Endothelial cell of umbilical vein (primary cell): ENCODE measurements at regions not wholly inside any gene's neighbourhood (a gene's known extent, or its start where the extent isn't known, plus 50 kb on each side); places are given as distances from the start of the nearest gene placed in this dataset.

Experiments used
- BruUV-seq: library from RNA; stranded (reverse); fragments of 400-500 nt; replicated peaks from 2 replicates; lab custom pipeline; 2021; lab: Mats Ljungman, UMichigan
- CTCF ChIA-PET: fragments of 300-600, 350-600 bp; sonication (Branson Sonifier 250); formaldehyde crosslinking; loops from one replicate; lab custom pipeline; 2021; ENCODE audit warnings: antibody characterized with exemption, inconsistent platforms; lab: Charles Lee
- POLR2A ChIA-PET: fragments of 300-600, 350-600 bp; sonication (Branson Sonifier 250); formaldehyde crosslinking; loops from one replicate; lab custom pipeline; 2021; ENCODE audit warnings: antibody characterized with exemption, inconsistent platforms; lab: Charles Lee
- DNase-seq: peaks from one replicate; pipeline ENCODE4 v3.0.0-alpha.2; 2011; ENCODE audit warnings: low read depth, low spot score
- FAIRE-seq: peaks from 2 replicates; lab custom pipeline; 2011; peaks lifted over from hg19 to GRCh38; lab: Jason Lieb, UNC
- H2AFZ ChIP-seq: 2 replicates; pipeline ENCODE4 v1.6.0; 2012; ENCODE audit warnings: low read depth, low read length, control low read depth, inconsistent platforms
- H3K27ac ChIP-seq: 2 replicates; pipeline ENCODE4 v1.5.1; 2011; ENCODE audit warnings: low read depth, mild to moderate bottlenecking, control low read depth, low read length, moderate library complexity; ENCODE audit not compliant: insufficient read depth
- H3K27me3 ChIP-seq, 2 experiments: 2 replicates each; pipeline versions ENCODE4 v1.6.0 to v1.6.1; 2011; ENCODE audit warnings: low read length in 2 of 2, mixed read lengths in 1 of 2; ENCODE audit not compliant: control insufficient read depth in 2 of 2, insufficient read depth in 2 of 2
- H3K36me3 ChIP-seq, 2 experiments: 2 replicates in 1 of 2; 3 replicates in 1 of 2; pipeline ENCODE4 v1.5.1; 2011; ENCODE audit warnings: low read length in 2 of 2, mild to moderate bottlenecking in 1 of 2, moderate library complexity in 1 of 2; ENCODE audit not compliant: control insufficient read depth in 2 of 2, insufficient read depth in 2 of 2; ENCODE audit errors: extremely low read depth in 1 of 2
- H3K4me1 ChIP-seq: 3 replicates; pipeline ENCODE4 v1.5.1; 2011; ENCODE audit warnings: mild to moderate bottlenecking, low read length; ENCODE audit not compliant: control insufficient read depth, insufficient read depth; ENCODE audit errors: extremely low read depth
- H3K4me2 ChIP-seq: 2 replicates; pipeline ENCODE4 v1.6.1; 2011; ENCODE audit warnings: low read length, control low read depth, mixed read lengths; ENCODE audit not compliant: insufficient read depth
- H3K4me3 ChIP-seq, 3 experiments: fragments of 200-600 bp in 1 of 3; sonication (generic), shearing (Covaris generic) in 1 of 3; replicated peaks in 1 of 3; 2 replicates each; pipeline ENCODE4 v1.5.1; 2011 to 2016; ENCODE audit warnings: control low read depth in 3 of 3, low read length in 3 of 3, mild to moderate bottlenecking in 2 of 3, inconsistent platforms in 1 of 3, low read depth in 1 of 3, moderate library complexity in 1 of 3; ENCODE audit not compliant: insufficient read depth in 1 of 3
- H3K79me2 ChIP-seq: 2 replicates; pipeline ENCODE4 v1.6.0; 2012; ENCODE audit warnings: low read length, inconsistent platforms; ENCODE audit not compliant: control insufficient read depth, insufficient read depth
- H3K9ac ChIP-seq: replicated peaks from 2 replicates; pipeline ENCODE3; 2011; ENCODE audit warnings: low read length, control low read depth; ENCODE audit not compliant: insufficient read depth; ENCODE audit errors: extremely low read depth
- H3K9me1 ChIP-seq: replicated peaks from 3 replicates; pipeline ENCODE4 v1.6.0; 2011; ENCODE audit warnings: mild to moderate bottlenecking, low read length; ENCODE audit not compliant: control insufficient read depth, insufficient read depth; ENCODE audit errors: extremely low read depth
- H3K9me3 ChIP-seq: replicated peaks from 2 replicates; pipeline ENCODE4 v1.5.1; 2012; ENCODE audit warnings: low read length, inconsistent platforms; ENCODE audit not compliant: control insufficient read depth, insufficient read depth
- H4K20me1 ChIP-seq: replicated peaks from 2 replicates; pipeline ENCODE3; 2011; ENCODE audit warnings: mild to moderate bottlenecking, low read length; ENCODE audit not compliant: control insufficient read depth, insufficient read depth; ENCODE audit errors: extremely low read depth
- EZH2 ChIP-seq: IDR thresholded peaks from 2 replicates; pipeline ENCODE4 v1.6.1; 2012; ENCODE audit warnings: borderline replicate concordance, low read depth, mild to moderate bottlenecking, moderate library complexity, low read length, inconsistent platforms; ENCODE audit not compliant: severe bottlenecking
- FOS ChIP-seq: IDR thresholded peaks from 2 replicates; pipeline ENCODE4 v1.6.1; 2011; ENCODE audit warnings: mild to moderate bottlenecking, low read length, moderate library complexity, borderline replicate concordance; ENCODE audit not compliant: insufficient read depth
- GATA2 ChIP-seq: IDR thresholded peaks from 2 replicates; pipeline ENCODE4 v1.7.0; 2011; ENCODE audit warnings: low read depth, mild to moderate bottlenecking, moderate library complexity, mixed read lengths, low read length; ENCODE audit not compliant: insufficient read length, insufficient read depth
- JUN ChIP-seq: IDR thresholded peaks from 2 replicates; pipeline ENCODE4 v1.6.1; 2011; ENCODE audit warnings: borderline replicate concordance, low read depth; ENCODE audit not compliant: insufficient read length, insufficient read depth
- MYC ChIP-seq: IDR thresholded peaks from one replicate; pipeline ENCODE4 v1.6.1; 2011; ENCODE audit warnings: mild to moderate bottlenecking, low read depth, low read length
- POLR2A ChIP-seq: IDR thresholded peaks from 2 replicates; pipeline ENCODE4 v1.6.1; 2012; ENCODE audit warnings: low read depth, mild to moderate bottlenecking, control low read depth, low read length
- POLR2AphosphoS5 ChIP-seq: IDR thresholded peaks from 2 replicates; pipeline ENCODE4 v1.6.1; 2012; ENCODE audit warnings: low read depth, mild to moderate bottlenecking, control low read depth, low read length, moderate library complexity; ENCODE audit not compliant: insufficient read depth
- dilution Hi-C: fragments of 300-500 bp; cut with MboI; formaldehyde crosslinking; loops from one replicate; pipeline ENCODE4 v1.15.0; 2019; ENCODE audit warnings: low sequenced_read_pairs; ENCODE audit not compliant: extremely low pct_ligation_motif_present
- intact Hi-C: fragments of 100-400 bp; cut with micrococcal nuclease; formaldehyde crosslinking; loops from one replicate; pipeline ENCODE4 v1.10.0; 2022
- TF ChIP-seq, protein P1 (sequence below): IDR thresholded peaks from 2 replicates; pipeline ENCODE4 v1.6.1; 2011; ENCODE audit not compliant: insufficient read depth, insufficient read length
- TF ChIP-seq, protein P2 (sequence below), 2 donors: IDR thresholded peaks; 1 replicate in 1 of 2; 2 replicates in 1 of 2; pipeline ENCODE4 v1.5.1; 2011; ENCODE audit warnings: low read length in 2 of 2, mild to moderate bottlenecking in 2 of 2, moderate library complexity in 2 of 2, control low read depth in 1 of 2, inconsistent platforms in 1 of 2, low read depth in 1 of 2; ENCODE audit not compliant: insufficient read depth in 1 of 2; ENCODE audit errors: extremely low read depth in 1 of 2

DNA sequence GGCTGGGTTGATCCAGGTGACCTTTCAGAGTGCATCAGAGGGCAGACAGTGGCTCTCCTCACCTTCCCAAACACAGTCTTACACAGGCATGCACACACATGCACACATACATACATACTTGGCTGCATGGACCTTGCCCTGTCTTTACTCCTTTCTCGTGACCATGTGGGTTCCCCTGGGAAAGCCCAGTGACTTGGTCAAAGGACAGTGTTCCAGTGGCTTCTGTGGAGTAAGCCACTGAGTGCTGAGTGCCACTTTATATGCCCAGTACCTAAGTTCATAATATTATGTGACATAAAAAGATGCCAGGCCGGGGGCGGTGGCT lies 249.4 kb downstream of the MYCN start:
- dilution Hi-C loops, result no loop called here
- H3K79me2 ChIP-seq, result no peaks in the 10 kb centered on the region
- H3K36me3 ChIP-seq, result no peaks in the 10 kb centered on the region
- H3K27ac ChIP-seq, result no peak overlapping the region
- H3K27me3 ChIP-seq, result no peaks in the 10 kb centered on the region
- FAIRE-seq (no peak), DNase-seq (no peak)
- ChIA-PET CTCF (no interaction called here), POLR2A (no interaction called here)
- H3K9me3 ChIP-seq, result no peaks in the 10 kb centered on the region
- no TSS peak for BruUV-seq
- no peaks in the 10 kb centered on the region for H3K9me1 ChIP-seq
- no peak overlapping the region for H3K4me2 ChIP-seq
- H3K9ac ChIP-seq, result no peak overlapping the region
- H3K4me1 ChIP-seq, result no peaks in the 10 kb centered on the region
- TF ChIP-seq POLR2AphosphoS5 (no peak), JUN (no peak), POLR2A (no peak), EZH2 (no peak), GATA2 (no peak), MYC (no peak), FOS (no peak)
- TF ChIP-seq, protein P1, sequence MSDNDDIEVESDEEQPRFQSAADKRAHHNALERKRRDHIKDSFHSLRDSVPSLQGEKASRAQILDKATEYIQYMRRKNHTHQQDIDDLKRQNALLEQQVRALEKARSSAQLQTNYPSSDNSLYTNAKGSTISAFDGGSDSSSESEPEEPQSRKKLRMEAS, result no peak
- TF ChIP-seq, protein P2, sequence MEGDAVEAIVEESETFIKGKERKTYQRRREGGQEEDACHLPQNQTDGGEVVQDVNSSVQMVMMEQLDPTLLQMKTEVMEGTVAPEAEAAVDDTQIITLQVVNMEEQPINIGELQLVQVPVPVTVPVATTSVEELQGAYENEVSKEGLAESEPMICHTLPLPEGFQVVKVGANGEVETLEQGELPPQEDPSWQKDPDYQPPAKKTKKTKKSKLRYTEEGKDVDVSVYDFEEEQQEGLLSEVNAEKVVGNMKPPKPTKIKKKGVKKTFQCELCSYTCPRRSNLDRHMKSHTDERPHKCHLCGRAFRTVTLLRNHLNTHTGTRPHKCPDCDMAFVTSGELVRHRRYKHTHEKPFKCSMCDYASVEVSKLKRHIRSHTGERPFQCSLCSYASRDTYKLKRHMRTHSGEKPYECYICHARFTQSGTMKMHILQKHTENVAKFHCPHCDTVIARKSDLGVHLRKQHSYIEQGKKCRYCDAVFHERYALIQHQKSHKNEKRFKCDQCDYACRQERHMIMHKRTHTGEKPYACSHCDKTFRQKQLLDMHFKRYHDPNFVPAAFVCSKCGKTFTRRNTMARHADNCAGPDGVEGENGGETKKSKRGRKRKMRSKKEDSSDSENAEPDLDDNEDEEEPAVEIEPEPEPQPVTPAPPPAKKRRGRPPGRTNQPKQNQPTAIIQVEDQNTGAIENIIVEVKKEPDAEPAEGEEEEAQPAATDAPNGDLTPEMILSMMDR (IDR thresholded peaks at IDR 0.05; ENCODE audit: extremely low read depth in 1 of 2, insufficient read depth in 1 of 2, low read depth in 1 of 2, low read length in 2 of 2), result no peak
- intact Hi-C loops, result no loop called here
- no peak overlapping the region for H3K4me3 ChIP-seq
- no peak overlapping the region for H2AFZ ChIP-seq
- no peaks in the 10 kb centered on the region for H4K20me1 ChIP-seq
